SK-N-SH (cell line): ENCODE measurements at regions not wholly inside any gene's neighbourhood (a gene's known extent, or its start where the extent isn't known, plus 50 kb on each side); places are given as distances from the start of the nearest gene placed in this dataset.

Experiments used
- CTCF ChIA-PET: fragments of 300-600, 350-600 bp; formaldehyde crosslinking; extraction: SDS; loops from one replicate; lab custom pipeline; 2021; lab: Yijun Ruan, JAX
- POLR2A ChIA-PET: fragments of 350-600 bp; sonication (Branson Sonifier 250); formaldehyde crosslinking; extraction: SDS; loops from one replicate; lab custom pipeline; 2020; ENCODE audit warnings: antibody characterized with exemption, inconsistent platforms; lab: Yijun Ruan, JAX
- DNase-seq: peaks from one replicate; pipeline ENCODE4 v3.0.0; 2012
- H2AFZ ChIP-seq: fragments of 200-600 bp; sonication (generic); 2 replicates; pipeline ENCODE4 v1.8.1; 2016; ENCODE audit warnings: antibody characterized with exemption, mild to moderate bottlenecking, low read depth
- H3F3A ChIP-seq: fragments of 200-600 bp; sonication (generic); replicated peaks from 2 replicates; pipeline ENCODE3; 2016; ENCODE audit warnings: antibody characterized with exemption, mild to moderate bottlenecking; ENCODE audit not compliant: insufficient read depth
- H3K27ac ChIP-seq, 2 experiments: fragments of 200-500 bp in 1 of 2; fragments of 200-600 bp in 1 of 2; sonication (Bioruptor generic) in 1 of 2; sonication (generic), shearing (Covaris generic) in 1 of 2; 2 replicates each; pipeline versions ENCODE4 v1.5.1 to v1.6.1; 2014 to 2016; ENCODE audit warnings: low read depth in 2 of 2, inconsistent platforms in 1 of 2, low read length in 1 of 2, mild to moderate bottlenecking in 1 of 2, mixed read lengths in 1 of 2
- H3K27me3 ChIP-seq: fragments of 200-600 bp; sonication (generic), shearing (Covaris generic); 2 replicates; pipeline ENCODE4 v1.6.1; 2016; ENCODE audit warnings: mixed run types; ENCODE audit not compliant: insufficient read depth
- H3K36me3 ChIP-seq, 2 experiments: fragments of 200-500 bp in 1 of 2; fragments of 200-600 bp in 1 of 2; sonication (Bioruptor generic) in 1 of 2; sonication (generic) in 1 of 2; replicated peaks in 1 of 2; 2 replicates each; pipeline versions ENCODE3 to v1.5.1; 2014 to 2016; ENCODE audit warnings: low read length in 1 of 2, mild to moderate bottlenecking in 1 of 2; ENCODE audit not compliant: insufficient read depth in 2 of 2, control insufficient read depth in 1 of 2
- H3K4me1 ChIP-seq, 2 experiments: fragments of 200-500 bp in 1 of 2; fragments of 200-600 bp in 1 of 2; sonication (Bioruptor generic) in 1 of 2; sonication (generic), shearing (Covaris generic) in 1 of 2; 2 replicates each; pipeline versions ENCODE4 v1.5.1 to v1.6.1; 2014 to 2016; ENCODE audit warnings: low read depth in 1 of 2, low read length in 1 of 2, mixed run types in 1 of 2; ENCODE audit not compliant: insufficient read depth in 2 of 2, control insufficient read depth in 1 of 2
- H3K4me2 ChIP-seq: fragments of 200-600 bp; sonication (generic), shearing (Covaris generic); 2 replicates; pipeline ENCODE4 v1.6.1; 2017; ENCODE audit warnings: mixed run types
- H3K4me3 ChIP-seq, 2 experiments: fragments of 200-500 bp in 1 of 2; fragments of 200-600 bp in 1 of 2; sonication (Bioruptor generic) in 1 of 2; sonication (generic), shearing (Covaris generic) in 1 of 2; 2 replicates each; pipeline versions ENCODE4 v1.5.1 to v1.8.1; 2014 to 2016; ENCODE audit warnings: low read depth in 2 of 2, inconsistent platforms in 1 of 2, low read length in 1 of 2, mild to moderate bottlenecking in 1 of 2, mixed read lengths in 1 of 2, moderate library complexity in 1 of 2
- H3K79me2 ChIP-seq: fragments of 200-600 bp; sonication (generic); 2 replicates; pipeline ENCODE4 v1.8.1; 2017; ENCODE audit warnings: mild to moderate bottlenecking; ENCODE audit not compliant: insufficient read depth
- H3K9ac ChIP-seq: fragments of 200-600 bp; sonication (generic); 2 replicates; pipeline ENCODE4 v1.6.1; 2017; ENCODE audit warnings: mixed run types
- H3K9me2 ChIP-seq: fragments of 200-600 bp; sonication (generic); 2 replicates; pipeline ENCODE4 v1.6.1; 2017; ENCODE audit warnings: mixed run types
- H3K9me3 ChIP-seq: fragments of 200-600 bp; sonication (generic); 2 replicates; pipeline ENCODE4 v1.6.1; 2017; ENCODE audit warnings: mixed run types, mild to moderate bottlenecking, moderate library complexity
- H4K20me1 ChIP-seq: fragments of 200-600 bp; sonication (generic); 2 replicates; pipeline ENCODE4 v1.6.1; 2017; ENCODE audit warnings: mild to moderate bottlenecking, mixed run types; ENCODE audit not compliant: insufficient read depth
- CTCF ChIP-seq: fragments of 200-600 bp; sonication (generic); IDR thresholded peaks from 2 replicates; pipeline ENCODE4 v1.6.1; 2017; ENCODE audit warnings: antibody characterized with exemption, mild to moderate bottlenecking, moderate library complexity
- ELF1 ChIP-seq: IDR thresholded peaks from 2 replicates; pipeline ENCODE4 v1.4.0; 2012
- EP300 ChIP-seq, 2 experiments: IDR thresholded peaks; 2 replicates each; pipeline versions ENCODE4 v1.4.0 to v1.6.1; 2012; ENCODE audit warnings: borderline replicate concordance in 1 of 2, low read depth in 1 of 2, low read length in 1 of 2
- FOXM1 ChIP-seq: IDR thresholded peaks from 2 replicates; pipeline ENCODE4 v1.4.0; 2012; ENCODE audit warnings: low read depth, mild to moderate bottlenecking
- GABPA ChIP-seq: IDR thresholded peaks from 2 replicates; pipeline ENCODE4 v1.4.0; 2012; ENCODE audit warnings: low read depth, mild to moderate bottlenecking
- GATA2 ChIP-seq: sonication (generic); formaldehyde crosslinking; IDR thresholded peaks from 2 replicates; pipeline ENCODE4 v1.5.0; 2020; ENCODE audit warnings: mild to moderate bottlenecking, missing genetic modification reagents
- JUND ChIP-seq: IDR thresholded peaks from 2 replicates; pipeline ENCODE4 v1.4.0; 2012
- MEF2A ChIP-seq: IDR thresholded peaks from 2 replicates; pipeline ENCODE4 v1.4.0; 2012; ENCODE audit warnings: low read depth, borderline replicate concordance
- RFX5 ChIP-seq: IDR thresholded peaks from 2 replicates; pipeline ENCODE4 v1.6.1; 2012; ENCODE audit warnings: mild to moderate bottlenecking, improper control_type of control experiment, low read length
- RXRA ChIP-seq: IDR thresholded peaks from 2 replicates; pipeline ENCODE4 v1.4.0; 2012; ENCODE audit warnings: low read depth, mild to moderate bottlenecking, borderline replicate concordance
- SMC3 ChIP-seq: IDR thresholded peaks from 2 replicates; pipeline ENCODE4 v1.6.1; 2012; ENCODE audit warnings: low read depth, low read length, improper control_type of control experiment
- TAF1 ChIP-seq: IDR thresholded peaks from 2 replicates; pipeline ENCODE4 v1.6.1; 2012; ENCODE audit warnings: low read depth, mild to moderate bottlenecking, low read length, moderate library complexity, borderline replicate concordance
- WGBS: methylation state at CpG from one replicate; pipeline ENCODE4 v1.1.6; 2017; ENCODE audit warnings: low lambda C conversion rate; 5-methylcytosine and 5-hydroxymethylcytosine counted together
- TF ChIP-seq, protein P1 (sequence below): IDR thresholded peaks from 2 replicates; pipeline ENCODE4; 2012

DNA sequence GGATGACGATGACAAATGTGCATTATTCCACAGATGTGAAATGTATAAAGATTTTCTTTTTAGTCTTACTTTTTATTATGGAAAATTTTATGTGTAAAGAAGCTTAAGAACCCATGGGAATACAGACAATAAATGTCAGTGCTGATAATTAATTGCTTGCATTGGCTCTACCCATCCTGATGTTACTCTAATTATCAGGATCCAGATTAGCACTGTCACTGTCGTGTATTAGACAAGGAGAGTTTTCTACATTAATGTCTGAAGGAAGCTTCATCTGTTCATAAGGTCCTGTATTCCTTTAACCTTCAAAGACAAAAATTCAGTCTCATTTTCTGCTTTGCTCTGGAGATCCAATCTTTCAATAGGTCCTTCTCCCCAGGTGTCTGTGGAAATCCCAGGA is 259.1 kb upstream of the ADAMTS5 start:
- WGBS = 82% methylated on average over 2 of the region's 2 CpGs
- no peak for DNase-seq
- H3K9me3 ChIP-seq = no peaks in the 10 kb centered on the region
- no peak overlapping the region for H3K4me2 ChIP-seq
- H3K4me3 ChIP-seq = no peak overlapping the region
- POLR2A ChIA-PET = no interaction called here
- H3K79me2 ChIP-seq = no peaks in the 10 kb centered on the region
- TF ChIP-seq RXRA = no peak
- TF ChIP-seq, all 33 proteins: peak for 0
- H3K27me3 ChIP-seq = no peaks in the 10 kb centered on the region
- no peak overlapping the region for H3K27ac ChIP-seq
- H4K20me1 ChIP-seq = no peaks in the 10 kb centered on the region
- H3K9me2 ChIP-seq = no peaks in the 10 kb centered on the region
- CTCF ChIA-PET = interaction anchor here (0.9 to 3.7 kb wide), 3 partner anchors 9 to 12 kb away, joined by 3 to 13 read pairs (median 4); no protein-coding TSS in a partner anchor
- no peak overlapping the region for H3K9ac ChIP-seq
- H3K36me3 ChIP-seq = no peaks in the 10 kb centered on the region
- no peak overlapping the region for H2AFZ ChIP-seq
- no peaks in the 10 kb centered on the region; a peak in 2 of 4 replicates for H3K4me1 ChIP-seq
- peaks cover 1% of the 10 kb centered on the region for H3F3A ChIP-seq

- H2AFZ ChIP-seq = peak overlapping the region; percentile 69
- no peaks in the 10 kb centered on the region for H3K36me3 ChIP-seq
- H3K4me1 ChIP-seq = no peaks in the 10 kb centered on the region; a peak in 2 of 4 replicates
- ChIA-PET POLR2A (no interaction called here), CTCF (interaction anchor here (0.7 to 3.7 kb wide), 2 partner anchors 11 to 68 kb away, joined by 3 to 13 read pairs; no protein-coding TSS in a partner anchor)
- H3K79me2 ChIP-seq = no peaks in the 10 kb centered on the region
- no peaks in the 10 kb centered on the region for H3K9me3 ChIP-seq
- H3K27ac ChIP-seq = peak overlapping the region in 1 of 2 experiments; percentile 37; a peak in 1 of 4 replicates
- no peak overlapping the region for H3K9ac ChIP-seq
- H3K27me3 ChIP-seq = no peaks in the 10 kb centered on the region
- no peak overlapping the region; a peak in 1 of 4 replicates for H3K4me3 ChIP-seq
- no peak overlapping the region for H3K4me2 ChIP-seq
- H3K9me2 ChIP-seq = no peaks in the 10 kb centered on the region
- peaks cover 9% of the 10 kb centered on the region for H3F3A ChIP-seq
- TF ChIP-seq JUND (no peak), RXRA (no peak), CTCF (no peak), GABPA (no peak), SMC3 (no peak), FOXM1 (no peak), ELF1 (no peak), MEF2A (no peak), TAF1 (no peak), RFX5 (no peak), EP300 (IDR thresholded peaks at IDR 0.05; ENCODE audit: borderline replicate concordance in 1 of 2, low read depth in 1 of 2, low read length in 1 of 2) (no peak), GATA2 (CRISPR knock-in tag) (no peak)
- TF ChIP-seq, protein P1, sequence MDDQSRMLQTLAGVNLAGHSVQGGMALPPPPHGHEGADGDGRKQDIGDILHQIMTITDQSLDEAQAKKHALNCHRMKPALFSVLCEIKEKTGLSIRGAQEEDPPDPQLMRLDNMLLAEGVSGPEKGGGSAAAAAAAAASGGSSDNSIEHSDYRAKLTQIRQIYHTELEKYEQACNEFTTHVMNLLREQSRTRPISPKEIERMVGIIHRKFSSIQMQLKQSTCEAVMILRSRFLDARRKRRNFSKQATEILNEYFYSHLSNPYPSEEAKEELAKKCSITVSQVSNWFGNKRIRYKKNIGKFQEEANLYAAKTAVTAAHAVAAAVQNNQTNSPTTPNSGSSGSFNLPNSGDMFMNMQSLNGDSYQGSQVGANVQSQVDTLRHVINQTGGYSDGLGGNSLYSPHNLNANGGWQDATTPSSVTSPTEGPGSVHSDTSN = no peak
- no peak for DNase-seq
- H4K20me1 ChIP-seq = no peaks in the 10 kb centered on the region
These were observed 258.3 kb upstream of the ADAMTS5 start for GRCh38 chr21:27225151-27225550.
